GM12874 (cell line): ENCODE measurements at regions not wholly inside any gene's neighbourhood (a gene's known extent, or its start where the extent isn't known, plus 50 kb on each side); places are given as distances from the start of the nearest gene placed in this dataset.

Source experiments
- TF ChIP-seq, protein P1 (sequence below): IDR thresholded peaks from 2 replicates; pipeline ENCODE4 v1.5.1; 2011; ENCODE audit warnings: low read depth, mild to moderate bottlenecking, control low read depth, low read length, moderate library complexity; ENCODE audit not compliant: insufficient read depth

DNA sequence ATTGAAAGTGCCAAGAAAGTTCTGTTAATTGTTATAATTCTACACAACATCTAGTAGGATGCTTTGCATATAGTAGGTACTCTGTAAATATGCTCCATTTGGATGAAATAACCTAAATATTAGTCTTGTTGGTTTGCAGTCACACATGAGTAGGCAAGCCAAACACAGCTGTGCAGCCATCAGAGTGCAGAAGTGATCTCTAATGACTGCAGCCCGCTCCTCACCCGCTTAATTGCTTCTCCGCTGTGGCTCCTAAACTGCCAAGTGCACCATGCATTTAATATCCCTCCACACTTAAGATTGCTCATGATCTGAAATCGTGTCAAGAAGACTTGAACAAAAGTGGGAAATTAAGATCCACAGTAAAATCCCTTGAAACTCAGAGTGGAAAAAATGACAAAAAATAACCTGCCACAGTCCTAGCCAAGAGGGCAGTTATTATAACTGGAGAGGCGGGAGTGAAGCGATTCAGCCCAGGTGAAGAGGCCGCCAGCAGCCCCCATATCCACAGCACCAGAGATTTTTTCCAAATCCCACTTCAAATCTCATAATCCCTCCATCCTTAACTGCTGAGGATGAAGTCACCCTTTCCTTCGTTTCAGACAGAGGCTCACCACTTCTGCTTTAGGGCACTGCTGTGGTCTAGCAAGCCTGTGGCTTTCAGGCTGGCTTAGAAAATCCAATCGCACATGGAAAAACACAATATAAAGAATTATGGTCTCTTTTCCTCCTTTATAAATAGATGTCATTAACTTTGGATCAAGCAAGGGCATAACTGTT lies 69.5 kb downstream of the TMEM30B start:
- TF ChIP-seq, protein P1, sequence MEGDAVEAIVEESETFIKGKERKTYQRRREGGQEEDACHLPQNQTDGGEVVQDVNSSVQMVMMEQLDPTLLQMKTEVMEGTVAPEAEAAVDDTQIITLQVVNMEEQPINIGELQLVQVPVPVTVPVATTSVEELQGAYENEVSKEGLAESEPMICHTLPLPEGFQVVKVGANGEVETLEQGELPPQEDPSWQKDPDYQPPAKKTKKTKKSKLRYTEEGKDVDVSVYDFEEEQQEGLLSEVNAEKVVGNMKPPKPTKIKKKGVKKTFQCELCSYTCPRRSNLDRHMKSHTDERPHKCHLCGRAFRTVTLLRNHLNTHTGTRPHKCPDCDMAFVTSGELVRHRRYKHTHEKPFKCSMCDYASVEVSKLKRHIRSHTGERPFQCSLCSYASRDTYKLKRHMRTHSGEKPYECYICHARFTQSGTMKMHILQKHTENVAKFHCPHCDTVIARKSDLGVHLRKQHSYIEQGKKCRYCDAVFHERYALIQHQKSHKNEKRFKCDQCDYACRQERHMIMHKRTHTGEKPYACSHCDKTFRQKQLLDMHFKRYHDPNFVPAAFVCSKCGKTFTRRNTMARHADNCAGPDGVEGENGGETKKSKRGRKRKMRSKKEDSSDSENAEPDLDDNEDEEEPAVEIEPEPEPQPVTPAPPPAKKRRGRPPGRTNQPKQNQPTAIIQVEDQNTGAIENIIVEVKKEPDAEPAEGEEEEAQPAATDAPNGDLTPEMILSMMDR = no peak

DNA sequence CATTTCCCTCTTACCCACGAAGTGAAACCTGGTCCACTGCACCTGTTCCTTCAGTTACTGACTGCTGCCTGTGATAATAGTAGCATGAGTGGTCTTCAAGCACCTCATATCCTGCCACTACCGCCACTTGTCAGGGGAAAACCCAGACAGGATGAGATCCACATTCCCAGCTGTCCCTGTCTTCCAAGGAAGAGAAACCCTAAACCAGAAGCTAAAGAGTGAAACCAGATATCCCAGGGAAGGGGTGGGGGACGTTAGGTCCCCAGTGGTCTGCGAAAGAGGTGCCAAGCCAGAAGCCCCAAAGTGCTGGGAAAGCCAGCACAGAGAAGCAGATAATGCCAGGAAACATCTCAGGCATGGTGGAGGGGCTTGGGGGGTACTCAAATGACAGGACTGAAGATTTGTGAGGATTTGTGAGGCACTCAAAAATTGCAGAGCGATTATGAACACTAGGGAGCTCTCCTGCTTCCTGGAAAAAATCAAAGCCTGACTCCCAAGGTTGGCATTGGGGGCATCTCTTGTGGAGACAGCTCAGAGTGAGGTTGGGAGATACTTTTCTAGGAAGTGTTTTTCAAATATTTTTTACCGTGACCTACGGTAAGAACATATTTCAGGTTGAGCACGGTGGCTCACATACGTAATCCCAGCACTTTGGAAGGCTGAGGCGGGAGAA lies 77.9 kb downstream of the TMEM30B start:
- TF ChIP-seq, protein P1 = no peak

DNA sequence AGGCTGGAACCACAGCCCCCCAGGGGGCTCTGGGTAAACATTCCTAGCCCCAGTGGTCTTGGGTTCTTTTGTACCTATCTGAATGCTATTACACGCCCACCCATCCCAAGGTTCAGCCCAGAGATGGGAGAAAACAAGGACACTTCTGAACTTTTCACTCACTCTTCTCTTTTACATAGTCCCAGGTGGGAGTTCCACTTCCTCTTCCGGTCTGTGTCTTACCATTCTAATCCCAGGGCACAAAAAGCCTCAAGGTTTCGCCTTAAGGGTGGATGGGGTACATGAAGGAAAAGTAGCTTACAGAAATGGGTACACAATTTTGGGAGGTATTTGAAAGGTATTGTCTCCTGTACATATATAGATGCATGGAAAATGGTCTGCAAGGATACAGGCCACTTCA lies 79.0 kb downstream of the TMEM30B start:
- TF ChIP-seq, protein P1 = no peak

DNA sequence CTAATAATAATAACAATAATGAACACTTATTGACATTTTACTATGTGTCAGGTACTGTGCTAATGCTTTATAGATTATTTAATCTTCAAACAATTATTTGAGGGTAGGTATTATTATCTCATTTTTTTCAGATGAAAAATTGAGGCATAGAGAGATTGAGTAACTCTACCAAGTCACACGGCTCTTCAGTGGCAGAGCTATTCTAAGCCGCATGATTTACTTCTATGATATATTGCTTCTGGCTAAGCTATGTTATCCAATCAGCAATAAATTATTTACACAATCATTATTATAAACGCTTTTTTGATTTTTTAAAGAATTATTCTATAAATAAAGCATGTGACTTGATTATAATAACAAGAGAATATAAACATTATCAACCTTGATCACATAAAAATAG lies 80.0 kb downstream of the TMEM30B start:
- TF ChIP-seq, protein P1 = no peak

GRCh38 chr14:61197416-61197815 lies 83.7 kb downstream of the TMEM30B start:
- TF ChIP-seq, protein P1 = no peak

DNA sequence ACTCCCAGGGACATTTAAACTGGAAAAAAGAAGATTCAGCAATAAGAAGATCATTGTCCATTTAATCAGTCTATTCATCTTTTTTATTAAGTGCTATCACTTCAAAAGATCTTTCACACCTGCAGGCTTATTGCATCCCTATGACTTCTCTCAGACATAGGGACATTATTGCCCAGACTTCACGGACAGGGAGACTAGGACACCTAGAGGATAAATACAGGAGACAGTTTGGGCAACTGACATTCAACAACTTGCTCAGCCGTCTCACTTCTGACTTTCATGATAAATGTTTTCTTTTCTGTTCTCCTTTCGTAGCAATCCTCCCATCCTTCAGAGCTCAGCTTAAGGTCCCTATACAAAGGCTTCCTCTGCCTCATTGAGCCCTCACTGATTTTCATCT lies 84.3 kb downstream of the TMEM30B start:
- TF ChIP-seq, protein P1 = no peak

DNA sequence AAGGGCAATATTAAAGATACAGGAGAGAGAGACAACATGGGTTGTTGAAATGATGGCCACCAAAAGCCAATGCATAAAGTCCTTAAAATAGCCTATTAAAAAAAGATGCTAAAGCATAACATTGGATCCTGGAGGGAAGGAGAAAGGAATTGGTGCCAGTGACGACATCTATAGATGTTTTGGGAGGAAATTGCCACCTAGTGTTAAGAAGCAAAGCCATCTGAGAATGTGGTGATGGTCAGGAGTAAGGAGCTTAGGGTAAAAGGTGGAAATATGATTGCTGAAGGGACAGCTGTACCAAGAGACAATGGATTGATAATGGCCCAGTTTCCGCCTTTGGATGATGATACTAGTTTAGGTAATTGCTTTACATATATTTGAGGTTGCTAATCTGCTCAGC lies 85.1 kb downstream of the TMEM30B start:
- TF ChIP-seq, protein P1 = no peak
